Activated CD4-positive, alpha-beta T cell treated with anti-CD3 and anti-CD28 coated beads, Interleukin-2, amount 10 ng/mL, durations not matched to agents 7 days and 5 days (primary cell): ENCODE measurements at regions not wholly inside any gene's neighbourhood (a gene's known extent, or its start where the extent isn't known, plus 50 kb on each side); places are given as distances from the start of the nearest gene placed in this dataset.

ENCODE experiments used
- CTCF ChIA-PET: fragments of 350-600 bp; sonication (Branson Sonifier 250); formaldehyde crosslinking; loops from one replicate; lab custom pipeline; 2021; ENCODE audit warnings: antibody characterized with exemption; lab: Charles Lee
- POLR2A ChIA-PET: fragments of 350-600 bp; sonication (Branson Sonifier 250); formaldehyde crosslinking; loops from one replicate; lab custom pipeline; 2021; ENCODE audit warnings: antibody characterized with exemption; lab: Charles Lee
- DNase-seq: peaks from one replicate; pipeline ENCODE4 v3.0.0-alpha.2; 2020
- H3K27ac Mint-ChIP-seq: one replicate; pipeline ENCODE4 v1.8.0; 2021; ENCODE audit warnings: mild to moderate bottlenecking, moderate library complexity, mixed read lengths
- H3K27me3 Mint-ChIP-seq: one replicate; pipeline ENCODE4 v1.8.0; 2021; ENCODE audit warnings: mixed read lengths
- H3K36me3 Mint-ChIP-seq: one replicate; pipeline ENCODE4 v1.8.0; 2021; ENCODE audit warnings: low read depth, mixed read lengths
- H3K4me1 Mint-ChIP-seq: one replicate; pipeline ENCODE4 v1.8.0; 2021; ENCODE audit warnings: mixed read lengths
- H3K4me3 Mint-ChIP-seq: one replicate; pipeline ENCODE4 v1.8.0; 2021; ENCODE audit warnings: mild to moderate bottlenecking, moderate library complexity, mixed read lengths
- H3K9me3 Mint-ChIP-seq: one replicate; pipeline ENCODE4 v1.8.0; 2021; ENCODE audit warnings: mixed read lengths

DNA sequence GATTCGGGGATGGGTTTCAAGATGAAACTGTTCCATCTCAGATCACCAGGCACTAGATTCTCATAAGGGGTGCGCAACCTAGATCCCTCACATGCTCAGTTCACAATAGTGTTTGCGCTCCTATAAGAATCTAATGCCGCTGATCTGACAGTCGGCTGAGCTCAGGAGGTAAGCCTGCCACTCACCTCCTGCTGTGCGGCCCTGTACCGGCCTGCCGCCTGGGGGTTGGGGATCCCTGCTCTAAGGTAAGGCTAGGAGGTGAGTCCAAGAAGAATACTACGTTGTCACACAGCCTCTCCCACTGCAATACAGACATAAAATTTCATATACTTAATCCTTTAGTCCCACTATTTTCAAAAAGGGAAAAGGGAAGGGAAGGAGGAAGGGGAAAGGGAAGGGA lies 213.4 kb upstream of the HCCS start:
- H3K27me3 Mint-ChIP-seq, result no peaks in the 10 kb centered on the region
- H3K9me3 Mint-ChIP-seq, result no peaks in the 10 kb centered on the region
- H3K4me1 Mint-ChIP-seq, result no peaks in the 10 kb centered on the region
- no peaks in the 10 kb centered on the region for H3K36me3 Mint-ChIP-seq
- DNase-seq, result no peak
- no peak overlapping the region for H3K4me3 Mint-ChIP-seq
- ChIA-PET POLR2A (no interaction called here), CTCF (interaction anchor here (1.0 kb wide), 1 partner anchor 13 kb away, joined by 3 read pairs; no protein-coding TSS in a partner anchor)
- H3K27ac Mint-ChIP-seq, result no peak overlapping the region

- no peaks in the 10 kb centered on the region for H3K27me3 Mint-ChIP-seq
- H3K4me1 Mint-ChIP-seq, result no peaks in the 10 kb centered on the region
- H3K36me3 Mint-ChIP-seq, result no peaks in the 10 kb centered on the region
- ChIA-PET CTCF (interaction anchor here (0.7 kb wide), 1 partner anchor 883 kb away, joined by 3 read pairs; no protein-coding TSS in a partner anchor), POLR2A (no interaction called here)
- no peak overlapping the region for H3K27ac Mint-ChIP-seq
- no peaks in the 10 kb centered on the region for H3K9me3 Mint-ChIP-seq
- DNase-seq, result no peak
- no peak overlapping the region for H3K4me3 Mint-ChIP-seq
Measured at GRCh38 chrX:10900585-10901289, 210.4 kb upstream of the HCCS start.

DNA sequence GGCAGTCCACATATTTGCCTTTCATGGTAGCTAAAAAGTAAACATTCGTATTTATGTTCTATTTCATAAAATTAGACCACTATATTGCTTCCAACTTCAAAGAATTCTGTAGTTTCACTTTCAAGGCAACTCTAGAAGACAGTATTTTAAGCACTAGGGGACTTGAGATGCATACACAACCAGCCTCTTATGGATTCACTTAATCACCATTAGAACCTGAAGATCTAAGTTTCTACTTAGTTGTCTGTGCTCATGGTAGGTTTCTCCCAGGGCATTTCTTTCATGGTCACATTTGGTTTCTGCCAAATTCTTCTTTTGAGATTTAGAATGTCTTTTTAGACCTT lies 209.9 kb upstream of the HCCS start:
- CTCF ChIA-PET, result no interaction called here
- Mint-ChIP-seq H3K4me1 (no peaks in the 10 kb centered on the region), H3K9me3 (no peaks in the 10 kb centered on the region), H3K27ac (no peak overlapping the region), H3K4me3 (no peak overlapping the region), H3K27me3 (no peaks in the 10 kb centered on the region), H3K36me3 (no peaks in the 10 kb centered on the region)
- no peak for DNase-seq
- POLR2A ChIA-PET, result no interaction called here

DNA sequence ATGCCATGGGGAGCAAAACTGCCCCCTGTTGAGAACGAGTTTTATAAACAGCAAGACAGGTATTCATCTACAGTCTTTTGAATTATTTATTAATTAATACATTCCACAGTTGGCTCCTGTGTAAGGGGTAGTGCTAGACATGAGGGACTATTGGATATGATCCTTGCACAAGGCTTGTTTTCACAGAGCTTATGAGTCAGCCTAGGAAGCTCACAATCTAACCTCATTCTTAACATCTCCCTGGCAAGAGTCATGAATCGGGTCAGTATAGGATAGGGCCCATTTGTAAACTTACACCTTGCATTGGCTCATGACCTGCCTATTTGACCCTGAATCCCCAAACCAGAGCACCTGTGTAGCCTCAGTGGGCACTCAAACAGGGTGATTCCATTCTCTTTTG lies 209.1 kb upstream of the HCCS start:
- POLR2A ChIA-PET, result no interaction called here
- DNase-seq, result no peak
- Mint-ChIP-seq H3K4me1 (no peaks in the 10 kb centered on the region), H3K4me3 (no peak overlapping the region), H3K9me3 (no peaks in the 10 kb centered on the region), H3K36me3 (no peaks in the 10 kb centered on the region), H3K27me3 (no peaks in the 10 kb centered on the region), H3K27ac (no peak overlapping the region)
- CTCF ChIA-PET, result no interaction called here

GRCh38 chrX:10903523-10903922 lies 207.6 kb upstream of the HCCS start:
- no peaks in the 10 kb centered on the region for H3K4me1 Mint-ChIP-seq
- no peak overlapping the region for H3K4me3 Mint-ChIP-seq
- ChIA-PET POLR2A (no interaction called here), CTCF (no interaction called here)
- no peak overlapping the region for H3K27ac Mint-ChIP-seq
- no peaks in the 10 kb centered on the region for H3K36me3 Mint-ChIP-seq
- no peak for DNase-seq
- no peaks in the 10 kb centered on the region for H3K27me3 Mint-ChIP-seq
- no peaks in the 10 kb centered on the region for H3K9me3 Mint-ChIP-seq

DNA sequence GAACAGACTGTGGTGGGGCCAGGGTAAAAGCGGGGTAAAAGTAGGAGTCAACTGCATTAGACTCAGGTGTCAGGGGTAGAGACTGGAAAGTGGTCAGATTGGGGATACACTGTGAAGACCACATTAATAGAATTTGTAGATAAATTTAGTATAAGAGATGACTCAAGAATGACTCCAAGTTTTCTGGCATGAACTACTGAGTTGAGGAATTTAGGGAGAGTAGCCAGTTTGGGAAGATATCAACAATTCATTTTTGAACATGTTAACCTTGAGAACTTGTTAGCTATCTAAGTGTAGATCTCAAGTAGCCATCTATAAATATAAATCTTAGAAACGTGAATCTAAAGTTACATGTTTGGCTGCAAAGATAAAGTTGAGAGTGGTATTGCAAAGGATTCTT lies 206.9 kb upstream of the HCCS start:
- POLR2A ChIA-PET, result no interaction called here
- CTCF ChIA-PET, result no interaction called here
- Mint-ChIP-seq H3K27ac (no peak overlapping the region), H3K4me3 (no peak overlapping the region), H3K9me3 (no peaks in the 10 kb centered on the region), H3K27me3 (no peaks in the 10 kb centered on the region), H3K4me1 (no peaks in the 10 kb centered on the region), H3K36me3 (no peaks in the 10 kb centered on the region)
- DNase-seq, result no peak

DNA sequence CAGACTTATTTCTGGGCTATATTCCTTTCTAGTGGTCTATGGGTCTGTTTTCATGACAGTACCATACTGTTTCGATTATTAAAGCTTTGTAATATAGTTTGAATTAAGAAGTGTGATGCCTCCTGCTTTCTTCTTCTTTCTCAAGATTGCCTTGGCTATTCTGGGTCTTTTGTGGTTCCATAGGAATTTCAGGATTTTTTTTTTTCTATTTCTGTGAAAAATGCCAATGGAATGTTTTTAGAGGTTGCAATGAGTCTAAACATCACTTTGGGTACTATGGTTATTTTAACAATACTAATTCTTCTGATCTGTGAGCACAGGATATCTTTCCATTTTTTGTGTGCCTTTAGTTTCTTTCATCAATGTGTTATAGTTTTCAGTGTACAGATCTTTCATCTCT lies 204.3 kb upstream of the HCCS start:
- Mint-ChIP-seq H3K36me3 (no peaks in the 10 kb centered on the region), H3K27me3 (no peaks in the 10 kb centered on the region)
- POLR2A ChIA-PET, result no interaction called here

GRCh38 chrX:10922159-10922558 lies 189.0 kb upstream of the HCCS start:
- Mint-ChIP-seq H3K4me1 (no peaks in the 10 kb centered on the region), H3K36me3 (no peaks in the 10 kb centered on the region), H3K27ac (no peak overlapping the region), H3K9me3 (no peaks in the 10 kb centered on the region), H3K27me3 (no peaks in the 10 kb centered on the region), H3K4me3 (no peak overlapping the region)
- ChIA-PET POLR2A (no interaction called here), CTCF (no interaction called here)
- no peak for DNase-seq

More for the DNA sequence above, 204.3 kb upstream of the HCCS start:
- no peaks in the 10 kb centered on the region for H3K9me3 Mint-ChIP-seq
- CTCF ChIA-PET, result no interaction called here
- H3K4me3 Mint-ChIP-seq, result no peak overlapping the region
- H3K4me1 Mint-ChIP-seq, result no peaks in the 10 kb centered on the region
- H3K27ac Mint-ChIP-seq, result no peak overlapping the region
- DNase-seq, result no peak

DNA sequence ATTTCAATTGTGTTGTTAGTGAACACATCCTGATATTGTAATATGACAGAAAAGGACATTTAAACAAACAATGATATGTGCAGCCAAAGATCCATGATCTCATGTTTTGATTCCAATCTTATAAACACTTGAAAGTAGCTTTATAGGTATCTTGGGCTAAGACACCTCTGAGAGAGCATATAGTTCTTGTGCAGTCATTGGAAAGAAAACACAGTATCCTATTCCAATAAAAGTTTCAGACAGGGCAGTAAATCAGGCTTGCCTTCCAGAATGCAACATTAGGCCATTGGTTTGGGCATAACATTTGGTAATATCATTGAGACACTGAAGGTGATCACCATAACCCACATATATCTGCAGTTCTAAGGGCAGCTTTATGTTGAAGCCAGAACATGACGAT lies 188.3 kb upstream of the HCCS start:
- CTCF ChIA-PET, result no interaction called here
- H3K4me3 Mint-ChIP-seq, result no peak overlapping the region
- DNase-seq, result no peak
- H3K36me3 Mint-ChIP-seq, result no peaks in the 10 kb centered on the region
- POLR2A ChIA-PET, result no interaction called here
- H3K27ac Mint-ChIP-seq, result no peak overlapping the region
- H3K9me3 Mint-ChIP-seq, result no peaks in the 10 kb centered on the region
- H3K4me1 Mint-ChIP-seq, result no peaks in the 10 kb centered on the region
- no peaks in the 10 kb centered on the region for H3K27me3 Mint-ChIP-seq

GRCh38 chrX:10923466-10923865 lies 187.7 kb upstream of the HCCS start:
- no peak overlapping the region for H3K4me3 Mint-ChIP-seq
- ChIA-PET CTCF (no interaction called here), POLR2A (no interaction called here)
- H3K27me3 Mint-ChIP-seq, result no peaks in the 10 kb centered on the region
- H3K4me1 Mint-ChIP-seq, result no peaks in the 10 kb centered on the region
- H3K27ac Mint-ChIP-seq, result no peak overlapping the region
- no peak for DNase-seq
- H3K9me3 Mint-ChIP-seq, result no peaks in the 10 kb centered on the region
- H3K36me3 Mint-ChIP-seq, result no peaks in the 10 kb centered on the region

GRCh38 chrX:10926404-10926803 lies 184.7 kb upstream of the HCCS start:
- H3K9me3 Mint-ChIP-seq, result no peaks in the 10 kb centered on the region
- ChIA-PET POLR2A (no interaction called here), CTCF (no interaction called here)
- no peaks in the 10 kb centered on the region for H3K27me3 Mint-ChIP-seq
- H3K4me3 Mint-ChIP-seq, result no peak overlapping the region
- H3K27ac Mint-ChIP-seq, result no peak overlapping the region
- no peak for DNase-seq
- no peaks in the 10 kb centered on the region for H3K4me1 Mint-ChIP-seq
- no peaks in the 10 kb centered on the region for H3K36me3 Mint-ChIP-seq

DNA sequence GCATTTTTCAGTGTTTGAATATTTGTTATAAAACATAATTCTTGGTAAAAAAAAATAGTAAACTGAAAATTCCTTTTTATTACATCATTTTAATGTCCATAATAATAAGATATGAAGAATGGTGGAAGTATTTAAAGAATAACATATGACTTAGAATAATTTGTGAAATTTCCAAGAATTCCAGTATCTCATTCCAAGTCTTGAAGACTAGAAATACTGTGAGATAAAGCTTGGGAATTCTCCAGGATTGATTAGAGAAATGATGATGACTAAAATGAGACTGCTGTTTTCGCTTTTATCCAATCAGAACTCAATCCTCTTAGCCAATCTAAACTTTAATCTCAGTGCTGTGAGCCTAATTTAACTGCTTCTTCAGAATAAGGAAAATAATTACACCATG lies 184.2 kb upstream of the HCCS start:
- H3K36me3 Mint-ChIP-seq, result no peaks in the 10 kb centered on the region
- no peak for DNase-seq
- POLR2A ChIA-PET, result no interaction called here
- no peaks in the 10 kb centered on the region for H3K27me3 Mint-ChIP-seq
- H3K27ac Mint-ChIP-seq, result no peak overlapping the region
- no peak overlapping the region for H3K4me3 Mint-ChIP-seq
- CTCF ChIA-PET, result no interaction called here
- H3K4me1 Mint-ChIP-seq, result no peaks in the 10 kb centered on the region
- no peaks in the 10 kb centered on the region for H3K9me3 Mint-ChIP-seq

- no peaks in the 10 kb centered on the region for H3K36me3 Mint-ChIP-seq
- no peak for DNase-seq
- H3K27me3 Mint-ChIP-seq, result no peaks in the 10 kb centered on the region
- H3K9me3 Mint-ChIP-seq, result peaks cover 2% of the 10 kb centered on the region
- POLR2A ChIA-PET, result no interaction called here
- no peak overlapping the region for H3K27ac Mint-ChIP-seq
- no peak overlapping the region for H3K4me3 Mint-ChIP-seq
- no peaks in the 10 kb centered on the region for H3K4me1 Mint-ChIP-seq
- CTCF ChIA-PET, result no interaction called here
Measured at GRCh38 chrX:10929747-10930146, 181.4 kb upstream of the HCCS start.

GRCh38 chrX:10930151-10930550 lies 181.0 kb upstream of the HCCS start:
- H3K27me3 Mint-ChIP-seq, result no peaks in the 10 kb centered on the region
- no peaks in the 10 kb centered on the region for H3K4me1 Mint-ChIP-seq
- CTCF ChIA-PET, result no interaction called here
- H3K36me3 Mint-ChIP-seq, result no peaks in the 10 kb centered on the region
- no peak for DNase-seq
- peaks cover 2% of the 10 kb centered on the region for H3K9me3 Mint-ChIP-seq
- H3K4me3 Mint-ChIP-seq, result no peak overlapping the region
- H3K27ac Mint-ChIP-seq, result no peak overlapping the region
- POLR2A ChIA-PET, result no interaction called here
